Prostate gland (tissue), 2 donors: ENCODE measurements at regions not wholly inside any gene's neighbourhood (a gene's known extent, or its start where the extent isn't known, plus 50 kb on each side); places are given as distances from the start of the nearest gene placed in this dataset.

Experiments used
- DNase-seq: peaks from one replicate; pipeline ENCODE4 v3.0.0-alpha.2; 2019; ENCODE audit warnings: low spot score
- H3K27ac ChIP-seq, 2 donors: fragments of 200-600 bp; sonication (generic); 2 replicates each; pipeline ENCODE4 v1.5.1; 2017 to 2019
- H3K27me3 ChIP-seq: fragments of 200-600 bp; sonication (generic); replicated peaks from 2 replicates; pipeline ENCODE4 v1.5.1; 2019; ENCODE audit not compliant: insufficient read depth
- H3K36me3 ChIP-seq, 2 donors: fragments of 200-600 bp; sonication (generic); 1 replicate in 1 of 2; 2 replicates in 1 of 2; pipeline versions ENCODE4 v1.5.1 to v1.8.1; 2017 to 2019
- H3K4me1 ChIP-seq: fragments of 200-600 bp; sonication (generic); replicated peaks from 2 replicates; pipeline ENCODE4 v1.5.1; 2019
- H3K4me3 ChIP-seq, 2 donors: fragments of 200-600 bp; sonication (generic); 2 replicates each; pipeline ENCODE4 v1.5.1; 2017 to 2019
- H3K9me3 ChIP-seq: fragments of 200-600 bp; sonication (generic); 2 replicates; pipeline ENCODE4 v1.5.1; 2017
- CTCF ChIP-seq, 4 experiments: fragments of 200-600 bp in 2 of 4; fragments of 450-650 bp in 2 of 4; sonication (generic) in 2 of 4; IDR thresholded peaks; 1 replicate in 3 of 4; 2 replicates in 1 of 4; pipeline ENCODE4 v1.5.1; 2016 to 2019; ENCODE audit warnings: antibody characterized with exemption in 4 of 4, mild to moderate bottlenecking in 2 of 4, moderate library complexity in 2 of 4
- POLR2A ChIP-seq: fragments of 450-650 bp; IDR thresholded peaks from one replicate; pipeline ENCODE4 v1.6.1; 2016; ENCODE audit warnings: antibody characterized with exemption, mild to moderate bottlenecking
- POLR2AphosphoS5 ChIP-seq: sonication (generic); formaldehyde crosslinking; IDR thresholded peaks from one replicate; pipeline ENCODE4 v1.6.1; 2017; ENCODE audit warnings: antibody characterized with exemption
- WGBS: methylation state at CpG from one replicate; pipeline ENCODE4 v1.1.5; 2018; 5-methylcytosine and 5-hydroxymethylcytosine counted together
- intact Hi-C: fragments of 100-400 bp; cut with DNase I; formaldehyde crosslinking; loops from one replicate; pipeline ENCODE4 v1.14.2; 2022

- Histone ChIP-seq H3K4me1 (no peaks in the 10 kb centered on the region), H3K4me3 (no peak overlapping the region), H3K27me3 (no peaks in the 10 kb centered on the region), H3K9me3 (no peaks in the 10 kb centered on the region), H3K27ac (no peak overlapping the region), H3K36me3 (no peaks in the 10 kb centered on the region)
- 61% methylated on average over 8 of the region's 8 CpGs for WGBS
- no peak for DNase-seq
- intact Hi-C loops = no loop called here
- TF ChIP-seq POLR2A = no peak
- no peak for TF ChIP-seq CTCF (IDR thresholded peaks at IDR 0.05)
- no peak for TF ChIP-seq POLR2AphosphoS5
Observed at GRCh38 chr15:81911022-81911971, 134.5 kb downstream of the MEX3B start.

GRCh38 chr15:81910355-81911021 lies 135.3 kb downstream of the MEX3B start:
- no peak overlapping the region for H3K4me3 ChIP-seq
- H3K27me3 ChIP-seq = no peaks in the 10 kb centered on the region
- intact Hi-C loops = no loop called here
- 49% methylated on average over 7 of the region's 7 CpGs for WGBS
- H3K36me3 ChIP-seq = no peaks in the 10 kb centered on the region
- no peak overlapping the region for H3K27ac ChIP-seq
- DNase-seq = no peak
- H3K9me3 ChIP-seq = no peaks in the 10 kb centered on the region
- TF ChIP-seq CTCF (IDR thresholded peaks at IDR 0.05) (no peak), POLR2AphosphoS5 (no peak), POLR2A (no peak)
- H3K4me1 ChIP-seq = no peaks in the 10 kb centered on the region

- 58% methylated on average over 2 of the region's 2 CpGs for WGBS
- H3K27ac ChIP-seq = no peak overlapping the region
- TF ChIP-seq POLR2AphosphoS5 = no peak
- no peak for TF ChIP-seq POLR2A
- TF ChIP-seq CTCF (IDR thresholded peaks at IDR 0.05) = no peak
- H3K36me3 ChIP-seq = no peaks in the 10 kb centered on the region
- H3K9me3 ChIP-seq = no peaks in the 10 kb centered on the region
- H3K27me3 ChIP-seq = no peaks in the 10 kb centered on the region
- DNase-seq = no peak
- intact Hi-C loops = no loop called here
- H3K4me1 ChIP-seq = no peaks in the 10 kb centered on the region
- H3K4me3 ChIP-seq = no peak overlapping the region
Observed at GRCh38 chr15:81909011-81909358, 136.8 kb downstream of the MEX3B start.

GRCh38 chr15:81908111-81908510 lies 137.7 kb downstream of the MEX3B start:
- Histone ChIP-seq H3K36me3 (no peaks in the 10 kb centered on the region), H3K4me1 (no peaks in the 10 kb centered on the region), H3K27ac (no peak overlapping the region), H3K27me3 (no peaks in the 10 kb centered on the region), H3K4me3 (no peak overlapping the region), H3K9me3 (no peaks in the 10 kb centered on the region)
- intact Hi-C loops = no loop called here
- TF ChIP-seq POLR2AphosphoS5 (no peak), POLR2A (no peak), CTCF (IDR thresholded peaks at IDR 0.05) (no peak)
- DNase-seq = no peak
- WGBS = 44% methylated on average over 2 of the region's 2 CpGs
